Breast epithelium (tissue), 4 donors: ENCODE measurements at regions not wholly inside any gene's neighbourhood (a gene's known extent, or its start where the extent isn't known, plus 50 kb on each side); places are given as distances from the start of the nearest gene placed in this dataset.

Source experiments
- DNase-seq, 2 donors: peaks; one replicate each; pipeline ENCODE4 v3.0.0-alpha.2; 2019; ENCODE audit warnings: low spot score in 2 of 2
- H3K27ac ChIP-seq, 2 donors: fragments of 200-600 bp; sonication (generic) in 1 of 2; one replicate each; pipeline ENCODE4 v1.5.1; 2016 to 2019; ENCODE audit warnings: mild to moderate bottlenecking in 1 of 2
- H3K27me3 ChIP-seq, 2 donors: fragments of 200-600 bp; sonication (generic) in 1 of 2; one replicate each; pipeline versions ENCODE4 v1.5.1 to v1.6.0; 2017 to 2019; ENCODE audit warnings: control low read depth in 1 of 2, mild to moderate bottlenecking in 1 of 2
- H3K36me3 ChIP-seq: fragments of 200-600 bp; one replicate; pipeline ENCODE4 v1.5.1; 2019
- H3K4me1 ChIP-seq, 2 donors: fragments of 200-600 bp; sonication (generic); one replicate each; pipeline ENCODE4 v1.5.1; 2016 to 2019; ENCODE audit warnings: control low read depth in 1 of 2
- H3K4me3 ChIP-seq, 3 donors: fragments of 200-600 bp; sonication (generic); 1 replicate in 2 of 3; 2 replicates in 1 of 3; pipeline ENCODE4 v1.5.1; 2016 to 2019; ENCODE audit warnings: mild to moderate bottlenecking in 3 of 3, moderate library complexity in 2 of 3
- H3K9me3 ChIP-seq, 2 donors: fragments of 200-600 bp; sonication (generic) in 1 of 2; one replicate each; pipeline ENCODE4 v1.5.1; 2016 to 2019; ENCODE audit warnings: control low read depth in 1 of 2
- CTCF ChIP-seq, 3 donors: fragments of 450-650 bp; IDR thresholded peaks; one replicate each; pipeline ENCODE4 v1.5.1; 2016 to 2017; ENCODE audit warnings: antibody characterized with exemption in 3 of 3, mild to moderate bottlenecking in 3 of 3, moderate library complexity in 3 of 3
- POLR2A ChIP-seq: fragments of 450-650 bp; IDR thresholded peaks from one replicate; pipeline ENCODE4 v1.6.1; 2016; ENCODE audit warnings: antibody characterized with exemption, mild to moderate bottlenecking, moderate library complexity
- POLR2AphosphoS5 ChIP-seq, 3 donors: sonication (generic); formaldehyde crosslinking; IDR thresholded peaks; one replicate each; pipeline ENCODE4 v1.6.1; 2017; ENCODE audit warnings: antibody characterized with exemption in 3 of 3
- intact Hi-C: fragments of 100-400 bp; cut with DNase I; formaldehyde crosslinking; loops from one replicate; pipeline ENCODE4 v1.15.1; 2023; ENCODE audit warnings: low total_unique reads

- intact Hi-C loops = no loop called here
- Histone ChIP-seq H3K27ac (no peak overlapping the region), H3K4me1 (no peaks in the 10 kb centered on the region), H3K9me3 (peaks cover 93 to 100% of the 10 kb centered on the region in 2 donors), H3K4me3 (no peak overlapping the region), H3K36me3 (peaks cover 31% of the 10 kb centered on the region), H3K27me3 (no peaks in the 10 kb centered on the region)
- TF ChIP-seq CTCF (IDR thresholded peaks at IDR 0.05) = no peak
- TF ChIP-seq POLR2A = no peak
- no peak for TF ChIP-seq POLR2AphosphoS5 (IDR thresholded peaks at IDR 0.05)
- DNase-seq = no peak
These were observed 134.8 kb downstream of the SNRPN start for GRCh38 chr15:25089577-25089976.

- DNase-seq = no peak
- H3K9me3 ChIP-seq = peaks cover 91 to 100% of the 10 kb centered on the region in 2 donors
- intact Hi-C loops = no loop called here
- H3K27ac ChIP-seq = no peak overlapping the region
- no peaks in the 10 kb centered on the region for H3K4me1 ChIP-seq
- TF ChIP-seq POLR2A (no peak), CTCF (IDR thresholded peaks at IDR 0.05) (no peak), POLR2AphosphoS5 (IDR thresholded peaks at IDR 0.05) (no peak)
- no peaks in the 10 kb centered on the region for H3K27me3 ChIP-seq
- peaks cover 31% of the 10 kb centered on the region for H3K36me3 ChIP-seq
- H3K4me3 ChIP-seq = no peak overlapping the region
These were observed 135.4 kb downstream of the SNRPN start for GRCh38 chr15:25090073-25090733.

- no peak overlapping the region for H3K4me3 ChIP-seq
- peaks cover 27% of the 10 kb centered on the region for H3K36me3 ChIP-seq
- TF ChIP-seq POLR2AphosphoS5 (IDR thresholded peaks at IDR 0.05) (no peak), CTCF (IDR thresholded peaks at IDR 0.05) (no peak), POLR2A (no peak)
- H3K4me1 ChIP-seq = no peaks in the 10 kb centered on the region
- no peaks in the 10 kb centered on the region for H3K27me3 ChIP-seq
- no peak overlapping the region for H3K27ac ChIP-seq
- intact Hi-C loops = no loop called here
- peaks cover 87 to 98% of the 10 kb centered on the region in 2 donors for H3K9me3 ChIP-seq
- no peak for DNase-seq
These were observed 136.8 kb downstream of the SNRPN start for GRCh38 chr15:25091421-25092158.

- peaks cover 87 to 98% of the 10 kb centered on the region in 2 donors for H3K9me3 ChIP-seq
- H3K36me3 ChIP-seq = peaks cover 30% of the 10 kb centered on the region
- no peak overlapping the region for H3K4me3 ChIP-seq
- DNase-seq = no peak
- no peak overlapping the region for H3K27ac ChIP-seq
- no peaks in the 10 kb centered on the region for H3K4me1 ChIP-seq
- TF ChIP-seq POLR2A (no peak), POLR2AphosphoS5 (IDR thresholded peaks at IDR 0.05) (no peak), CTCF (IDR thresholded peaks at IDR 0.05) (no peak)
- H3K27me3 ChIP-seq = no peaks in the 10 kb centered on the region
- intact Hi-C loops = no loop called here
These were observed 137.9 kb downstream of the SNRPN start for GRCh38 chr15:25092661-25093060.

GRCh38 chr15:25093455-25094029 lies 138.8 kb downstream of the SNRPN start:
- intact Hi-C loops = no loop called here
- Histone ChIP-seq H3K36me3 (peaks cover 30% of the 10 kb centered on the region), H3K4me3 (no peak overlapping the region), H3K4me1 (no peaks in the 10 kb centered on the region), H3K27ac (no peak overlapping the region), H3K9me3 (peaks cover 78 to 96% of the 10 kb centered on the region in 2 donors), H3K27me3 (no peaks in the 10 kb centered on the region)
- TF ChIP-seq CTCF (IDR thresholded peaks at IDR 0.05) (no peak), POLR2A (no peak), POLR2AphosphoS5 (IDR thresholded peaks at IDR 0.05) (no peak)
- no peak for DNase-seq
